ENCODE measurements at regions not wholly inside any gene's neighbourhood (a gene's known extent, or its start where the extent isn't known, plus 50 kb on each side); places are given as distances from the start of the nearest gene placed in this dataset.
"Not testable (repeated sequence)": the region's sequence is repeated elsewhere in the genome, so short reads cannot be mapped to it uniquely, and the experiment has no call there.

GRCh38 chr6:137977814-137978213 lies 110.8 kb downstream of the TNFAIP3 start:
- H3K36me3 ChIP-seq (ENCODE audit: insufficient read depth), result no peaks in the 10 kb centered on the region
- no peak for DNase-seq (ENCODE audit: extremely low spot score)
- no peak overlapping the region for H3K4me3 ChIP-seq (ENCODE audit: low read depth, low read length)
- H3K4me1 ChIP-seq (ENCODE audit: insufficient read depth), result no peaks in the 10 kb centered on the region
- H3K27ac ChIP-seq (ENCODE audit: low read depth), result no peak overlapping the region
- 47% methylated on average over 3 of the region's 3 CpGs for WGBS

DNA sequence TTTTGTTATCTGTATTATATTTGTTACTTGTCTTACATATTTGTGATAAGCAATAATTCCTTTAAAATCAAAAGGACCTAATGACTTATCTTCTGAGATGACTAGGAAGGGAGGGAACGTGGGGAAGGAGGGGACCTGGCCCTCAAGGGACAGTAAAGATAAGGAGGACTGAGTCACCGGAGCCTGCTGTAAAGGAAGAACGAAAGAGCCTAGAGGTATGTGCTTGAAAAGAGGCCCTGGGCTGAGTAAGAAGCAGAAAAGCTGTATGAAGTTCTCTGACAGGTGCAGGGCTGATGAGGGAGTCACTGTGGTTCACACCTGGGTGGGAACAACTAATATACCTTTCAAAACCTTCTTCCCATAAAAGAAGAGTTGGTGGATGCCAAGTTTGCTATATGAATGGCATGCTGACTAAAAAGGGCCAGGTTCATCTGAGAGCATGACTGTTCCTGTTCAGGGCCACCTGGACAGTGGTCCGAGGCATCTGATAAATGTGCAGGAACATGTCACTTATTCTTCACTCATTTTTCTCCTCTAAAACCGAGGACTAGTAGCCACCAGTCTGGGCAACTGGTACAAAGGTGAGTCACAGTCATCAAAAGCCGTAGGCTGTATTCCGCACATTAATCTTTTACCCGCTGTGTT lies 111.3 kb downstream of the TNFAIP3 start:
- Histone ChIP-seq H3K4me1 (ENCODE audit: insufficient read depth) (no peaks in the 10 kb centered on the region), H3K27ac (ENCODE audit: low read depth) (no peak overlapping the region), H3K4me3 (ENCODE audit: low read depth, low read length) (no peak overlapping the region), H3K36me3 (ENCODE audit: insufficient read depth) (no peaks in the 10 kb centered on the region)
- no peak for DNase-seq (ENCODE audit: extremely low spot score)
- 64% methylated on average over 8 of the region's 8 CpGs for WGBS

DNA sequence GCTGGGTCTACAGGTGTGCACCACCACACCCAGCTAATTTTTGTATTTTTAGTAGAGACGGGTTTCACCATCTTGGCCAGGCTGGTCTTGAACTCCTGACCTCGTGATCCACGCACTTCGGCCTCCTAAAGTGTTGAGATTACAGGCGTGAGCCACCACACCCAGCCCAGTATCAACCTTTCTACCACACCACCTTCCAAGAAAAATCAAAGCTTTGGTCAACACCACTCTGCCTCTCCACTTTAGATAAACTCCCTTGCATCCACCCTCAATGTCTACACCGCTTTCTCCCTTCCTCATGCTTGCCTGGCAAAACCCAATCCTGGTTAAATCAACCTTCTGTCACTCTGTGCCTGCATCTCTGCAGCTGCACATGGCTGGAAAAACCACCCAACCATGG lies 112.2 kb downstream of the TNFAIP3 start:
- 97% methylated on average over 6 of the region's 6 CpGs for WGBS
- not testable (repeated sequence) for H3K36me3 ChIP-seq (ENCODE audit: insufficient read depth); H3K27ac ChIP-seq (ENCODE audit: low read depth); H3K4me1 ChIP-seq (ENCODE audit: insufficient read depth); DNase-seq (ENCODE audit: extremely low spot score); H3K4me3 ChIP-seq (ENCODE audit: low read depth, low read length)

GRCh38 chr6:137980777-137981176 lies 113.7 kb downstream of the TNFAIP3 start:
- Histone ChIP-seq H3K4me1 (ENCODE audit: insufficient read depth) (no peaks in the 10 kb centered on the region), H3K36me3 (ENCODE audit: insufficient read depth) (no peaks in the 10 kb centered on the region), H3K27ac (ENCODE audit: low read depth) (no peak overlapping the region), H3K4me3 (ENCODE audit: low read depth, low read length) (no peak overlapping the region)
- WGBS, result 87% methylated on average over 1 of the region's 1 CpG
- DNase-seq (ENCODE audit: extremely low spot score), result no peak

GRCh38 chr6:137981758-137982157 lies 114.7 kb downstream of the TNFAIP3 start:
- WGBS, result 81% methylated on average over 3 of the region's 3 CpGs
- no peaks in the 10 kb centered on the region for H3K36me3 ChIP-seq (ENCODE audit: insufficient read depth)
- H3K4me3 ChIP-seq (ENCODE audit: low read depth, low read length), result no peak overlapping the region
- no peak for DNase-seq (ENCODE audit: extremely low spot score)
- H3K4me1 ChIP-seq (ENCODE audit: insufficient read depth), result no peaks in the 10 kb centered on the region
- H3K27ac ChIP-seq (ENCODE audit: low read depth), result no peak overlapping the region

GRCh38 chr6:137982418-137983189 lies 115.5 kb downstream of the TNFAIP3 start:
- no peak overlapping the region for H3K27ac ChIP-seq (ENCODE audit: low read depth)
- no peak for DNase-seq (ENCODE audit: extremely low spot score)
- no peaks in the 10 kb centered on the region for H3K36me3 ChIP-seq (ENCODE audit: insufficient read depth)
- H3K4me3 ChIP-seq (ENCODE audit: low read depth, low read length), result no peak overlapping the region
- WGBS, result 64% methylated on average over 12 of the region's 12 CpGs
- no peaks in the 10 kb centered on the region for H3K4me1 ChIP-seq (ENCODE audit: insufficient read depth)

- Histone ChIP-seq H3K4me1 (ENCODE audit: insufficient read depth) (no peaks in the 10 kb centered on the region), H3K27ac (ENCODE audit: low read depth) (no peak overlapping the region), H3K36me3 (ENCODE audit: insufficient read depth) (no peaks in the 10 kb centered on the region), H3K4me3 (ENCODE audit: low read depth, low read length) (no peak overlapping the region)
- no peak for DNase-seq (ENCODE audit: extremely low spot score)
- WGBS, result 76% methylated on average over 5 of the region's 5 CpGs
Measured at GRCh38 chr6:137983269-137983668, 116.2 kb downstream of the TNFAIP3 start.

- no peak for DNase-seq (ENCODE audit: extremely low spot score)
- H3K4me3 ChIP-seq (ENCODE audit: low read depth, low read length), result no peak overlapping the region
- WGBS, result 78% methylated on average over 4 of the region's 4 CpGs
Measured at GRCh38 chr6:137989664-137990063, 117.6 kb downstream of the PERP start.

DNA sequence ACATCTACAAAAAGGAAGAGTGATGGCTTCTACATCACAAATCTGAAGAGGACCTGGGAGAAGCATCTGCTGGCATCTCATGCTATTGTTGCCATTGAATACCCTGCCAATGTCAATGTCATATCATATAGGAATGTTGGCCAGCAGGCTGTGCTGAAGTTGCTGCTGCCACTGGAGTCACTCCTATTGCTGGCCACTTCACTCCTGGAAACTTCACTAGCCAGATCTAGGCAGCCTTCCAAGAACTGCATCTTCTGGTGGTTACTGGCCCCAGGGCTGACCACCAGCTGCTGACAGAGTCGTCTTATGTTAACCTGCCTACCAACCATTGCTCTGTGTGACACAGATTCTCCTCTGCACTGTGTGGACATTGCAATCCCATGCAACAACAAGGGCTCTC lies 111.8 kb downstream of the PERP start:
- 75% methylated on average over 1 of the region's 1 CpG for WGBS
- no peak overlapping the region for H3K4me3 ChIP-seq (ENCODE audit: low read depth, low read length)
- no peaks in the 10 kb centered on the region for H3K36me3 ChIP-seq (ENCODE audit: insufficient read depth)
- no peaks in the 10 kb centered on the region for H3K4me1 ChIP-seq (ENCODE audit: insufficient read depth)
- DNase-seq (ENCODE audit: extremely low spot score), result no peak
- H3K27ac ChIP-seq (ENCODE audit: low read depth), result no peak overlapping the region

More at GRCh38 chr6:137989664-137990063, 117.6 kb downstream of the PERP start:
- no peak overlapping the region for H3K27ac ChIP-seq (ENCODE audit: low read depth)
- no peaks in the 10 kb centered on the region for H3K4me1 ChIP-seq (ENCODE audit: insufficient read depth)
- no peaks in the 10 kb centered on the region for H3K36me3 ChIP-seq (ENCODE audit: insufficient read depth)

DNA sequence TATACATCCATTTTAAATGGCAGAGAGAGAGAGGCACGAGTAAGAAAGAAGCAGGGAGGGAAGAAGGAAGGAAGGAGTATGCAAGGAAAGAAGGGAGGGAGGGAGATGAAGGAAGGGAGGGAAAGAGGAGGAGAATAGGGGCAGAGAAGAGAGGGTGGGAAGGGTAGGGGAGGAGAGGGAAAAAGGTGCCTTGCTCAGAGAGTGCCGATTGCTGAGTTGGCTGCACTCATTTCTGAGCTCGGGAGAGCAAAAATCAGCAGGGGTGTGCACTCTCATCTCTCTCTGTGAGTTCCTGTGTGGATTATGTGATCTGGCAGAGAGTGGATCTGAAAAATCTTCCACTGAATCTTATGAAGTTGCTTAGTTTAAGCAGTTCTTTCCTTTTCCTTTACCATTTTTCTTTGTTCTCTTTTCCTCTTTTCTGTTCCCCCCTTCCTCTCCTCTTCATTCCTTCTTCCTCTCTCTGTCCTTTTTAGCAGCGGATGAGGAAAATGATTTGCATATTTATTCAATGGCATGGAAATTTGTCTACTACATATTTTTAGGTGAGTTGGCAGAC lies 108.7 kb downstream of the PERP start:
- WGBS, result 49% methylated on average over 4 of the region's 4 CpGs
- Histone ChIP-seq H3K4me1 (ENCODE audit: insufficient read depth) (no peaks in the 10 kb centered on the region), H3K4me3 (ENCODE audit: low read depth, low read length) (no peak overlapping the region), H3K27ac (ENCODE audit: low read depth) (no peak overlapping the region), H3K36me3 (ENCODE audit: insufficient read depth) (no peaks in the 10 kb centered on the region)
- DNase-seq (ENCODE audit: extremely low spot score), result no peak

DNA sequence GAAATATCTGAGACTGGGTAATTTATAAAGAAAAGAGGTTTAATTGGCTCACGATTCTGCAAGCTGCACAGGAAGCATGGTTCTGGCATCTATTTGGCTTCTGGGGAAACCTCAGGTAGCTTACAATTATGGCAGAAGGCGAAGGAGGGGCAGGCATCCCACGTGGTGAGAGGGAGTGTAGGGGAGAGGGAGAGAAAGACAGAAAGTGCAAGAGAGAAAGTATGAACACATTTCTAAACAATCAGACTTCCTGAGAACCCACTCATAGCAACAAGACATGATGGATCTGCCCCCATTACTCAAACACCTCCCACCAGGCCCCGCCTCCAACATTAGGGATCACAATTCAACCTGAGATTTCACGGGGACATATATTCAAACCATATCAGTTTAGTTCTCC lies 107.4 kb downstream of the PERP start:
- WGBS, result 74% methylated on average over 5 of the region's 5 CpGs
- no peaks in the 10 kb centered on the region for H3K36me3 ChIP-seq (ENCODE audit: insufficient read depth)
- no peaks in the 10 kb centered on the region for H3K4me1 ChIP-seq (ENCODE audit: insufficient read depth)
- no peak for DNase-seq (ENCODE audit: extremely low spot score)
- H3K27ac ChIP-seq (ENCODE audit: low read depth), result no peak overlapping the region
- no peak overlapping the region for H3K4me3 ChIP-seq (ENCODE audit: low read depth, low read length)

- Histone ChIP-seq H3K4me1 (ENCODE audit: insufficient read depth) (no peaks in the 10 kb centered on the region), H3K27ac (ENCODE audit: low read depth) (no peak overlapping the region), H3K36me3 (ENCODE audit: insufficient read depth) (no peaks in the 10 kb centered on the region), H3K4me3 (ENCODE audit: low read depth, low read length) (no peak overlapping the region)
- no peak for DNase-seq (ENCODE audit: extremely low spot score)
Measured at GRCh38 chr6:138000941-138001340, 106.3 kb downstream of the PERP start.

DNA sequence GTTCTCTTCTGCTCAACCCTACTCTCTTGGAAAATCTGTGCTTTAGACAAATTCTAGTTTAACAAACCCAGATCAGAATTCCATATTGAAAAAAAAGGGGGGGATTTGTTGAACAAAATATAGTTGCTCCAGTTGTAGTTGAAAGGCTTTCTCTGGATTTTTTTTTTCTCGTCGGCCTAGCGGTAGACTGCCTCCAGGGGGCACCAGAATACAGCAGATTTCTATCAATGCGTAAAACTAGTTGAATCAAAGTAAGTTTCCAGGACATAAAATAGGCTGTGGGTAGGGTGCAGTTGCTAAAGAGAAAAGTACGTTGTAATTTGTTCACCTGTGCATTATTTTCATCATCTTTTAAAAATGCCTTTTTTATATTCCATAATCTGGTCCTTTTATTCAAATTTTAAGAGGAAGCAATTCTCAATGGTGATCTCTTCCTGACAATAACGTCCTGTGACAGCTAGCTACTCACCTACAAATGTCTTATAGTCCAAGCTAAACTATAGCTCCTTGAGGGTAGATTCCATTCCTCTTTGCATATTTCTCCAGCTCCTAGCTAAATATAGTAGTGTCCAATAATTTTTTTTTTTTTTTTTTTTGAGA lies 105.4 kb downstream of the PERP start:
- H3K36me3 ChIP-seq (ENCODE audit: insufficient read depth), result no peaks in the 10 kb centered on the region
- H3K27ac ChIP-seq (ENCODE audit: low read depth), result no peak overlapping the region
- DNase-seq (ENCODE audit: extremely low spot score), result no peak
- H3K4me3 ChIP-seq (ENCODE audit: low read depth, low read length), result no peak overlapping the region
- 13% methylated on average over 6 of the region's 6 CpGs for WGBS
- no peaks in the 10 kb centered on the region for H3K4me1 ChIP-seq (ENCODE audit: insufficient read depth)

Measured in urinary bladder (tissue), 3 donors.